HG02588 (cell line): ENCODE measurements at regions not wholly inside any gene's neighbourhood (a gene's known extent, or its start where the extent isn't known, plus 50 kb on each side); places are given as distances from the start of the nearest gene placed in this dataset.
"Not testable (repeated sequence)": the region's sequence is repeated elsewhere in the genome, so short reads cannot be mapped to it uniquely, and the experiment has no call there.

ENCODE experiments used
- ATAC-seq: cut with Tn5 transposase; IDR thresholded peaks from one replicate; pipeline ENCODE4 v1.9.1; 2021; ENCODE audit warnings: mild to moderate bottlenecking, moderate library complexity; ENCODE audit not compliant: unreplicated experiment

DNA sequence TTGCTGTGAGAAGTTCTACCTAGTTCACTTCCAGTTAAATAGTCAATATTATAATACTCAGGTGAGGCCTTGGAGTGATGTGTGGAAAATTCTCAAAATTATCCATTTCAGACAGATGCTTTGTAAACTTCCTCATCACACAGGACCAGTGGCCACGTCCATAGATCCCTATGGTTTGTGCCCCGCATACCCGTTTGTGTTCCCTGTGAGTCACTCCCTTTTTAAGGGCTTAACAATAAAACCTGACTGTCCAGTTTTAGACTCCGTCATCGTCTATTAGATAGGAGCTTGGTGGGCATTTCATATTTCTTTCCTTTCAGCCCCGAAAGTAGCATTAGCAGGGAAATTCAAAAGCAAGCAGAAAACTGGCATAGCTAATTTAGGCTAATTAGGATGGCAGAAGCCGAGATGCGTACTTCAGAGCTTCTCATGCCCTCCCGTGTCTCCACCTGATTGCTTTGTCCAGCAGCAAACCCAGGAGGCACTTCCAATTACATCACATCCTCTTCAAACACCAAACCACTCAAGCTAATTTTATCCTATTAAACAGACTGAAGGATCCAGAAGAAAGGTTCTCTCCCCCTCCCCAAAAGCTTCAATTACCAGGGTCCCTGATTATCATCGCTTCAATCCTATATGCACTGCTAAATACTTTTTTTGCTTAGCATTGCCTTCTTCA is 186.6 kb upstream of the OTX2 start:
- ATAC-seq, result no peak

DNA sequence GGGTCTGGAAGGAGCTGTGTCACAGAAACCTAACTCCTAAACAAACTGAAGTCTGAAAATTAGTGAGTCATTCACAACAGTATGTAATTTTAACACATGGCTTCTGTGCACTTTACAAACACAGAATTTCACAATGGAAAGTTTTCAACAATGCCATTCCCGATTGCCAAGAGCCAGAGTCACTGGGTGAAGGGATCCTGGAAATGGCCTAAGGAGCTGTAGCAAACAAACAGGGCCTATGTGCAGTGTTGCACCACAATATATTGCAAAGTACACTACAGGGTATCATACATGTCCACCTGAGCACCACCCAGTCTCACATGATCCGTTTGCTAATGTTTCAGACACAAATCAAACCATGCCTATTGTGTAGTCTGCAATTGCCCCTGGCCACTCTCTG is 184.7 kb upstream of the OTX2 start:
- ATAC-seq, result no peak

DNA sequence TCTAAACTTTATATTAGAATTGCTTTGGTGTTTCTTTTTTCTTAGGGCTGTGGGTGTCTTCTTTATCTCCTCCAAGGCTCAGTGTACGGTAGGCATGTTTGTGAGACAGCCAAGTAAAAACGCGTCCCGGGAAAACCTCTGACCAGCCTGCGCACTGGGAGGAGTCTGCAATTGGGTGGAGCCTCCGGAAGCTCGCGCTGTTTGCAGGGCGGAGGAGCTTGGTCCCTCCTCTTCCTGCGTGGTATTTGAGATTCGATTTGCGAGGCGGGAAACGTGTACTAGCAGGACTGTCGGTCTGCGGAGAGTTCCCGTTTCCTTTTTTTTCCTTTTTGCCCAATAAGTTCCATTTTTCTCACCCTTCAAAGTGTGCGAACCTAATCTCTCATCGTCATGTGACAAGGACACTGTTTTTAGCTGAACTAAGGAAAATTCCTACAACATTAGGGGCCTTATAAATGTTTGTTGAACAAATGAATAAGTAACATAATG is 182.1 kb upstream of the OTX2 start:
- no peak for ATAC-seq

DNA sequence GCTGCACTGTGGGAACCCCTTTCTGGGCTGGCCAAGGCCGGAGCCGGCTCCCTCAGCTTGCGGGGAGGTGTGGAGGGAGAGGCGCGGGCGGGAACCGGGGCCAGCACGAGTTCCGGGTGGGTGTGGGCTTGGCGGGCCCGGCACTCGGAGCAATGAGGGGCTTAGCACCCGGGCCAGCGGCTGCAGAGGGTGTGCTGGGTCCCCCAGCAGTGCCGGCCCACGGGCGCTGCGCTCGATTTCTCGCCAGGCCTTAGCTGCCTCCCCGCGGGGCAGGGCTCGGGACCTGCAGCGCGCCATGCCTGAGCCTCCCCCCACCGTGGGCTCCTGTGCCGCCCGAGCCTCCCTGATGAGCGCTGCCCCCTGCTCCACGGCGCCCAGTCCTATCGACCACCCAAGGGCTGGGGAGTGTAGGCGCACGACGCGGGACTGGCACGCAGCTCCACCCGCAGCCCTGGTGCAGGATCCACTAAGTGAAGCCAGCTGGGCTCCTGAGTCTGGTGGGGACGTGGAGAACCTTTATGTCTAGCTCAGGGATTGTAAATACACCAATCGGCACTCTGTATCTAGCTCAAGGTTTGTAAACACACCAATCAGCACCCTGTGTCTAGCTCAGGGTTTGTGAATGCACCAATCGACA is 180.8 kb upstream of the OTX2 start:
- ATAC-seq, result not testable (repeated sequence)

DNA sequence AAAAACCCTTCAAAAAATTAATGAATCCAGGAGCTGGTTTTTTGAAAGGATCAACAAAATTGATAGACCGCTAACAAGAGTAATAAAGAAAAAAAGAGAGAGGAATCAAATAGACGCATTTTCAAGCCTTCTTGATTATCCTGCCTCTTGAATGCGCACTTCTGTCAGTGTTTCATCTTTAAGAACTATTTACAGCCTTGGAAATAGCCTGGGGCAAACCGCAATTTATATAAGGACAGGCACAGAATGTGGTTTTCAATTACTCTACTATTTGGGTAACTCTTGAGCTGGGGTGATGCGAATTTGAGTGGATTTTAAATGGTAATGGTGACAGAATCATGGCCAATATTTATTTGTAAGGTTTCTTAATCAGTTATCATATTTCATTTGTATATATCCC is 179.1 kb upstream of the OTX2 start:
- no peak for ATAC-seq

DNA sequence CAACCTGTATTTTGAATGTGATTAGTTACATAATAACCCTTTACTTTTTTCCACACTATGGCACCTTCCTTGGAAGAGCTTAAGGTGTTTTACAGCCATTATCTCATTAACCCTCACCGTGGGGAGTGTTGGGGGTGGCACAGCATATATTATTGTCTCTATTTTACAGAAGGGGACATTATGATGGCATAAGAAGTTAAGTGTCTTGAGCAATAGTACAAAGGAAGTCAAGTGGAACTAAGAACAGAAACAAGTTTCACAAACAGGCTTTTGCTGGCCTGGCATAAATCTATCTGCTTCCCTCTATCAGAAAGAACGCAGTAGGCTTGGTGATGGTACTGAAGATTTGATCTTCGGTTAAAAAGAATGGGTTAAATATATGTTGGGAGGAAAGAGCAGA is 169.7 kb upstream of the OTX2 start:
- no peak for ATAC-seq

DNA sequence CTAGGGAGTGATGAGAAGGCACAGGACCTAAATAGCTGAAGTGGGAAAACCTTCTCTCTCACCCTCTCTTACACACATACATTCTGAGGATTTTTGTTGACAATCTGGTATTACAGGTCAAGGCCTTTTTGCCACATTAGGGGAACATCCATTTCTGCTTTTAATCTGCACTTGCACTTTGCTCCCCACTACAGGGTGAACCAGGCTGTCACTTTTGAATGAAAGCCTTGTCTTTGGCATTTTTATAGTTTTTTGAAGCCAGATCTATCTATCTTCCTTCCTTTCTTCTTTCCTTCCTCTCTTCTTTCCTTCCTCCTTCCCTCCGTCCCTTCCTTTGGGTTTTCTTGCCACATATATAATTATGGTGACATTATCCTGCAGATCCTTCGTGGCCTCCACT is 165.9 kb upstream of the OTX2 start:
- no peak for ATAC-seq

DNA sequence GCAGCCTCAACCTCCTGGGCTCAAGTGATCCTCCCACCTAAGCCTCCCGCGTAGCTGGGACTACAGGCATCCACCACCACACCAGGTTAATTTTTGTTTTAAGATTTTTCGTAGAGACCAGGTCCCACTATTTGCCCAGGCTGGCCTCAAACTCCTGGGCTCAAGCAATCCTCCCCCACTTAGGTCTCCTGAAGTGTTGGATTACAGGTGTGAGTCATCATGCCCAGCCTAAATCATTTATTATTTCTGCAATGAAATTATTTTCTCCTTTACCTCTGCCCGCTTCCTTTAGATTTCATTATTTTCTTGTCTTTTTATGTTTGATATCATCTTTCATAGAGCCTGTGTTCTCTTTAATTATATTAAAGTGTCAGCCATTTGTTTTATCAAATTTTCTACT is 165.2 kb upstream of the OTX2 start:
- ATAC-seq, result no peak

DNA sequence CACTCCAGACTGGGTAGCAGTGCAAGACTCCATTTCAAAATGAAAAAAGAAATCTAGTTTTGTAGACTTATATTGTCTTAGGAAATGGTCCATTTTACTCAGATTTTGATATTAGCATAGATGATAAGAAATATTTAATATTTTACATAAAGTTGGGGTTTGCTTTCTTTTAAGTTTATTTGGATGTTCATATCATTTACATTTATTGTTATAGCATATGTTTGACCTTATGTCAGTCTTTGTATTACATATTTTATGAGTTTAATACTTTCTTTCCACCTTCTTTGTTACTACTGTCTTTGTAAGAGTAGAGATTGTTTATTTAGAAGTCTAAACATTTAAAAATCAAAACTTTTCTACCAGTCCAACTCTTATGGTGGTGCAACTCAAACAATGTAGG is 162.7 kb upstream of the OTX2 start:
- ATAC-seq, result no peak

DNA sequence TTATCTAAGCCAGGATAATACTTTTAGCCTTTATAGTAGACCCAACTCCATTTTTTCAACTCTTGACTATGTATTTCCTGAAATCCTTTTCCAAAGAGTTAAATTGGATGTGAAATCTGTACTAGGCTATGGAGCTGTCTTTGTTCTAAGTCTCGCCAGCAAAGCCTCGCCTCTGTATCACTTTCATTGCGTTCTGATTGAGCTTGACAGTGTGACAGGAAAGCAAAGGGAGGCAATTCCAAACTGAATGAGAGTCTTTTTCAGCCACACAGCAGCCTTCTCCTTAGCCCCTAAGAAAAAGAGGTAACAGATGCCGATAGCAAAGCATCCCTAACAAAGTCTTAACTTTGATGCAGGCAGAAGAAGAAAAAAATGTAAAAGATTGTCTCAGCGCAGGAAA is 154.6 kb upstream of the OTX2 start:
- no peak for ATAC-seq

DNA sequence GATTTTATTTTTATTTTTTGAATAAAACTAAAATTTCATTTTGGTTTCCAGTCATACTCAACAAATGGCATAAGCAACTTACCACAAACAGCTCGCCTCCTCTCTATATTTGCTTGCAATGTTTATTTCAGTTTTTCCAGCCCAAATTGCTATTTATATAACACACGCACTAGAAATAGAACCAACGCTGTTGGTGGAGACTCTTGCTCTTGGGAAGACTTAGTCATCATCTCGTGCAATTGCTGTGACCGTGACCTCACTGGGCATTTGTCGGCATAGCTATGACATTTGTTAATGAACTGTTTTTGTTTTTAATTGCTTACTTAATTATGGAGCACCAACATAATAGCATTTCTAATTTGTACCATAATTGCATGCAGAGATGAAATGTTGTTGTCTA is 153.1 kb upstream of the OTX2 start:
- ATAC-seq, result no peak

DNA sequence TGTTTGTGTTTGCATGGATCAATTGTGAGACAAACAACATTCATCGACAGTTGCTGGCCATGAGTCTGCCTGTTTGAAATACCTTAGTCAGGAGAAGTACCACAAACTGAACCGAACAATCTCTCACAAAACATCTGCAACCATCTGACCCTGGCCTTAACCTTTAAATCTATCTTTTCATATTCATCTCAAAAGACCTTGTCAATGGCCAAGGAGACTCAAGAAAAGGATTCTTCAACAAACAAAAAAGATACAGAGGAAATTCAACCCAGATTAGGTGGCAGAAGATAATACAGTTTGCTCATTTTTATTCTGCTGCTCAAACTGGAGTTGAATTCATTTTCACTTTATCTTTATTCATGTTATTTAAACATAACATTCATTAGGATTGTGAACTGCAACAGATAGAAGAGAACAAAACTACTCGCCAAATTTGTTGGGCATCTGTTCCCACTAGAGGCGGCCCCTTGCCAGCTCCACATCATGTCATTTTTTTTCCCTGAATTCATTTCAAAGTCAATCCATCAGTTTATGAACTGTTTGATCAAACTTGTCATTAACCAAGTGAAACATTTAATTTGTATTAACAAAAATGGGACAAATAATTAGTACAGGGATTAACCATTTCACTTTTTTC is 152.3 kb upstream of the OTX2 start:
- no peak for ATAC-seq

DNA sequence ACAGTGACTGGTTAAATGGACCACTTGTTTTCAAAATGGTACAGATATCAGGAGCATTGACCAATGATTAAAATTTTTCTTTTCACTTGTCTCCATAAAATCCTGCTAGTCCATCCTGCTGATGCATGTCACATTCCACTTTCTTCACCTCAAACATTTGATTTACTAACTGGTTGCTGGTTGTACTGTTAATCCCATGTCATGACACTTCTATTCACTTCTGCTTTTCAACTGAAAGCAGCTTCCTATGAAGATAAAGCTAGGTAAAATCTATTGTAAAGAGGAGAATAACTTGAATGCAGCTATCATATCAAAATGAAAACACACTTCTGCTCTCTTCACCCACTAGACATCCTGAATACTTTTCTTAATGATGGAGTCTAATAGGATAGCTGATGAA is 149.6 kb upstream of the OTX2 start:
- ATAC-seq, result no peak

DNA sequence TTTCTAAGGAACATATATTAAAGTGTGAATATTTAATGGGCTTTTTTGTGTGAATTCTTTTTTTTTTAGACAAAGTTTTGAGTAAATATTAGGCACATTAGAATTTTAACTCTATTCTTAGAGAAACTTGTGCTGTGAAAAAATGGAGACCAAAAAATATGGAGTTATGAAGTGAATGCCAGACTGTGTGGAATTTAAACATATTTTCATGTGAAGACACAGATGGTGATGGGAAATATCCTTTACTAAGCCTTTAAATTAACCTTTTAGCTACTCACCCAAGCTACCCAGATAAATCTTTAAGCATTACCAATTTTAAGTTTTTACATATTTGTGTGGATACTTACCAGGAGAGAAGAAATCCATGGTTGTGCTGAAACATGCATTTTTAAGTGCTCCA is 148.8 kb upstream of the OTX2 start:
- ATAC-seq, result no peak

DNA sequence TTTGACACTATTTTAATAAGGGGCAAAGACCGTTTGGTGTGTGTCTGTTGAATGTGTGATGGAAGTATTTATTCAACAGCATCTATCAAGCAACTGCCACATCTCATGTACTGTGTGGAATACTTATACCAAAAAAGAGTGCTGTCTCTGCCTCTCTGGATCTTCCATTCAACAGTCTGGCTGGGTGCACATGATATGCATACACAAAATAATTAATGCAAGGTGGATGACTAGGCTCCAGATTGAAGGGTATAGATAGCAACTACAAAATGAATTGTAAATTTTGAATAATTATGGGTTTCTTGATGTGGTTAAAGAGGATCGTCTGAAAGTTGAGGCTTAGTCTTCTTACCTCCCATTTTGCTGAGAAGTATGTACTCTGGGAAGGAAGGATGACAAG is 145.9 kb upstream of the OTX2 start:
- no peak for ATAC-seq

DNA sequence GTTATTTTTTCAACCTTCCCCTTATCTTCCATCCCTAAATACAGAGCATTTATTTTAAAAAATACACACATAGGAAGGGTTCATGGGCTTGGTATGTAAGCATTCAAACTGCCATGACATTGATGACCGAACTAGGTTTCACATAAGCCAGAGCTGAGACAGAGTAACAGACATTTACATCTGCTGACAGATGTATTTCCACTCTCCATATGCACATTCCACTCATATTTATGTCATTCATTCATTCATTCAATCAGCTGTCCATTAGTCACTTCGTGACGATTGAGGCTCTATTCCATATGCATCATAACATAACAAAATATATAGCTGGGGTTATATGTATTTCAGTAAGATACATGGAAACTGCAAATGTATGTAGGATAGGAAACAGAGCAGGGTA is 145.5 kb upstream of the OTX2 start:
- no peak for ATAC-seq

DNA sequence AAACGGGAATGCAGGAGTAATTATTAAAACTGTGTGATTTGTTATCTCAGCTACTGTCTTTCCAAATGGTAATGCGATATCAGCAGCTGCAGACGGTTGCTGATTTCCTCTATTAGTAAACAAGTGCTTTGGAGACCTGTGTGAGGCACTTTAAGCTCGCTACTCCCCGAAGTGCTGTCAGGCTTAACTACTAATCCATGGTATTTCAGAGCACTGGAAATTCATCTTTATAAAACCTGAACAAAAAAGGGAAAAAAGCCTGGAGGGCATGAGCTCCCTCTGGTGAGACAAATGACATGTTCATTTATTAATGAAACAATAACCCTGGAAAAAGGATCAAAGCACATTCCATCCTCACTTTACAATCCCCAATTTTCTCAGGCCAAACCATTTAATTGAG is 143.6 kb upstream of the OTX2 start:
- ATAC-seq, result no peak

DNA sequence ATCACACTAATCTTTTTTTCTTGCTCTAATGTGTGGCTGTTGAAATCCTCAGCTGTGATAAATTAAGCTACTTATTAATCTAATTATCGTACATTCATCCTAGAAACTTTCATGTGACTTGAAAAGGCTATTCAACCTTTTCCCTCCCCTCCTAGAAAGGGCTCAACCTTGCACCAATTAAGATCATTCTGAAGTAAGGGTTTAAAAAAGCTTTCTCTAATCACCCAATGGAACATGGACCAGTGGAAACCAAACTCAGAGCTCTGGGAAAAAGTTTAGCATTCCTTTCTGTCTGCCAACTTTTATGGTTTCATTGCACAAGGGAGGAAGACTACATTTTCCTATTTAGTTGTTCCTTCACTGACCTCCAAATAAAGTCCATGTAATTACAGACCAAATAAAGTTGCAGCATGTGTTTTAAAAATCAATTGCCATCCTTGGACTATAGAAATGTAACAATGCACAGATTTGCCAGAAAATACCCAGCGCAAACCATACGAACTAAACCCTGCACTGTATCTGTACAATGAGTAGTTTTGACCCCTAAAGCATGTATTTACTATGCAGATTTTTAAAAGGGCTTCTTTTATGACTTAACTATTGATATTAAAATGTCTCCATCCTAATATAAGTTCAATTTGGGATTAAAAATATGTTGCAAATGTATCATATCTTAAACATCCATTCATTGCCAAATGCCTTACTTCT is 142.6 kb upstream of the OTX2 start:
- ATAC-seq, result no peak

DNA sequence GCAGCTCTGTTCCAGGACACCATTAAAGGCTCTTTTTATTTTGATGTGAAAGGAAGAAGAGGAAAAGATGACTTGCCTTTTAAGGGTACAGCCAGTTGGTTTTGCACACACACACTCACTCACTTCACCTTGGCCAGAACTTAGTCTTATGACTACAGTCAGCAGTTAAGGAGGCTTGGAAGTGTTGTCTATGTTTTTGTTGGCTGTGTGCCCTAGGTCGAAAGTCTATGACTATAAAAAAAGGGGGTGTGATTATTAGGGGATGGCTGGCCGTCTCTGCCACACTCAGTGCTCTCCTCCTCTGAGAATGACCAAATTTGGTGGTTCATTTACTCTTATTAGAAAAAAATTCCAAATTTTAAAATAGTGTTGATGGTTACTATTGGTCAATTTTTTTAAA is 139.5 kb upstream of the OTX2 start:
- no peak for ATAC-seq

DNA sequence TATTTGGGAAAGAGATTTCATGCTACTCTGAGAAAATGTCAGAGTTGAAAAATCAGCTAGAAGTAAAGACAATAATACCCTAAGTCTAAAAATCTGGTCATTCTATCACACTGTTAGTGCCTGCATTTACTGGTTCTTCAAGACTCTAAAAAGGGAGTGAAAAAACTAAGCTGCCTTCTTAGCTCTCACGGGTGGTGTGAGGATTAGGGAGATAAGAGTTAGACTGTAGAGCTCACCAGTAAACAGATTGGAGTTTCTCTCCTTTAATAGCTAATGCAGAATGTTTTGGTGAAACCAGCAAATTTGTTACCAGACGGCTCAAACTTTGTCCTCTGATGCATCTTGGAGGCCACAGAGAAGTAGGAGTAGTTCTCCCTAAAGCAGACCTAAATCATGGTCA is 135.0 kb upstream of the OTX2 start:
- ATAC-seq, result no peak

DNA sequence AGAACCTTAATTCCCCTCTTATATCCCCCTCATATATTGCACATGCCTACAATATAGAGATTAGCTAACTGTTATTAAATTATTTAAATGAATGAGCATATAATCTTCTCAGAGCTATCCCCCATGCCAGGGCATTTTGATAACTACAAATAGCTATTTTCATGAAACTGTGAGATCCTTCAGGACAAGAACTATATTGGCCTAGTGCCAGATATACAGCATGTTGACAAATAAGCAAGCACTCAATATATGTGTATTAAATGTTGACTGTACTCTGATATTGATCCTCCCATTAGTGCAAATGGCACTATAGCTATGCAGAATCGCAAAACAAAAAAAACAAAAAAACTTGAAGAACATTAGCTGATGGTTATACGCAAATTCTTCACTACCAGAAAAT is 134.1 kb upstream of the OTX2 start:
- no peak for ATAC-seq

DNA sequence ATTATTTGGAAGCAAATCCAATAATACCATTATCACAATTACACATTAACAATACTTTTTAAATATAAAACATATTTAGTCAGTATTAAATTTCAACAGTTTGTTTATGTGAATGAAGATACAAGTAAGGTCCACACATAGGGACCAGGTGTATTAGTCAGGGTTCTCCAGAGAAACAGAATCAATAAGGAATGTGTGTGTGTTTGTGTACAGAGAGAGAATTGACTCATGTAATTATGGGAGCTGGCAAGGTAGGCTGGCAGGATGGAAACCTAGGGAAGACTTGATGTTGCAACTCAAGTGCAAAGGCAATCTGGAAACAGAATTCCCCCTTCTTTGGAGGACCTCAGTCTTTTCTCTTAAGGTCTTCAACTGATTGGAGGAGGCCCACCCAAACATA is 123.2 kb upstream of the OTX2 start:
- ATAC-seq, result no peak
